ENCODE measurements at regions not wholly inside any gene's neighbourhood (a gene's known extent, or its start where the extent isn't known, plus 50 kb on each side); places are given as distances from the start of the nearest gene placed in this dataset.

DNA sequence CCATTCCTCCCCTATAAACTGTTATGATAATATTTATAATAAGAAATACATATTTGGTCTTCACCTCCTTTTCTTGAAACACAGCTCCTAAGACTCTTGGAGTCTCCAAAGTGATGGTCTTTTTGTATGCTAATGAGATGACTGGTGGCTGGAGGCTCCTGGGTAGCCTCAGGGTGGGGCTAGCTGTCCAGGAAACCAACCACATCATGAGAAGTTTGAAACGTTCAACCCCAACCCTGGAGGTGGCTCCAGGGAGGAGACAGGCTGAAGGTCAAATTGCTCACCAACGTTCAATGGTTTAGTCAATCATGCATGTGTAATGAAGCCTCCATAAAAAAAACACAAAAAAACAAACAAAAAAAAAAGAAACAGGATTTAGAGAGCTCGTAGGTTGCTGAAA is 298.7 kb upstream of the MGAT5 start:
- DNase-seq = no peak
- Mint-ChIP-seq H3K4me1 (ENCODE audit: low read depth) (no peaks in the 10 kb centered on the region), H3K4me3 (no peak overlapping the region), H3K27me3 (peaks cover 6% of the 10 kb centered on the region), H3K9me3 (no peaks in the 10 kb centered on the region), H3K27ac (no peak overlapping the region), H3K36me3 (no peaks in the 10 kb centered on the region)
- ChIA-PET POLR2A (no interaction called here), CTCF (interaction anchor here (1.2 kb wide), 1 partner anchor 68 kb away, joined by 3 read pairs; no protein-coding TSS in a partner anchor)
- intact Hi-C loops (cut with micrococcal nuclease) = no loop called here

DNA sequence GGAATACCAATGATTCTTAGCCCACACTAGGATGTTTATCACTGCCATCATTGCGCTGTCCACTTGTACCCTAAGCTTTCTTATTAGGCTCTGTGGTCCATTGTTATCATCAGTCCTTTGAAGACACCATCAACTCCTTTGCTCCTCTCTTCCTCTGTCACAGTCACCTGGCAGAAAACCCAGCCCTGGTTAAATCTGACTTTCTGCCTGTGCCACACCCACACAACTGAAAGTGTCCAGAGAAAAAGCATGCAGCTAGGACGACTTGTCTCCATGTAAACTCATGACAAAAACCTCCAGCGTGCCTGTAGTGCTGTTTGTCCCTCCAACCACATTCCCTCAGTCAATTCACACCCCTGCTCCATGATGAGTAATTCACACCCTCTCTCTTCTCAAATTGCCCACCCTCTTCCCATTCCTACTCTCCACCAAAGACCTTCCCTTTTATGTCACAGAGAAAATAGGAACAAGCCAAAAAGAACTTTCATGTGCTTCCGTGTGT is 297.4 kb upstream of the MGAT5 start:
- Mint-ChIP-seq H3K9me3 (no peaks in the 10 kb centered on the region), H3K27me3 (peaks cover 6% of the 10 kb centered on the region), H3K4me3 (no peak overlapping the region), H3K4me1 (ENCODE audit: low read depth) (no peaks in the 10 kb centered on the region), H3K36me3 (no peaks in the 10 kb centered on the region), H3K27ac (no peak overlapping the region)
- DNase-seq = no peak
- intact Hi-C loops (cut with micrococcal nuclease) = no loop called here
- ChIA-PET POLR2A (interaction anchor here (1.1 kb wide), 1 partner anchor 15 kb away, joined by 3 read pairs; no protein-coding TSS in a partner anchor), CTCF (no interaction called here)

GRCh38 chr2:133957724-133958480 is 296.0 kb upstream of the MGAT5 start:
- H3K36me3 Mint-ChIP-seq = no peaks in the 10 kb centered on the region
- POLR2A ChIA-PET = no interaction called here
- CTCF ChIA-PET = no interaction called here
- H3K9me3 Mint-ChIP-seq = no peaks in the 10 kb centered on the region
- H3K27me3 Mint-ChIP-seq = peaks cover 10% of the 10 kb centered on the region
- H3K4me1 Mint-ChIP-seq (ENCODE audit: low read depth) = no peaks in the 10 kb centered on the region
- intact Hi-C loops (cut with micrococcal nuclease) = no loop called here
- H3K27ac Mint-ChIP-seq = no peak overlapping the region
- no peak for DNase-seq
- no peak overlapping the region for H3K4me3 Mint-ChIP-seq

GRCh38 chr2:133959066-133959465 is 294.8 kb upstream of the MGAT5 start:
- Mint-ChIP-seq H3K36me3 (no peaks in the 10 kb centered on the region), H3K27me3 (peaks cover 10% of the 10 kb centered on the region), H3K4me1 (ENCODE audit: low read depth) (no peaks in the 10 kb centered on the region), H3K9me3 (no peaks in the 10 kb centered on the region), H3K27ac (no peak overlapping the region), H3K4me3 (no peak overlapping the region)
- DNase-seq = no peak
- ChIA-PET POLR2A (no interaction called here), CTCF (no interaction called here)
- intact Hi-C loops (cut with micrococcal nuclease) = no loop called here

GRCh38 chr2:133966720-133967304 is 287.1 kb upstream of the MGAT5 start:
- POLR2A ChIA-PET = no interaction called here
- intact Hi-C loops (cut with micrococcal nuclease) = no loop called here
- H3K4me3 Mint-ChIP-seq = no peak overlapping the region
- no peak for DNase-seq
- H3K27me3 Mint-ChIP-seq = peaks cover 10% of the 10 kb centered on the region
- no peaks in the 10 kb centered on the region for H3K36me3 Mint-ChIP-seq
- CTCF ChIA-PET = no interaction called here
- no peak overlapping the region for H3K27ac Mint-ChIP-seq
- H3K4me1 Mint-ChIP-seq (ENCODE audit: low read depth) = no peaks in the 10 kb centered on the region
- no peaks in the 10 kb centered on the region for H3K9me3 Mint-ChIP-seq

- H3K36me3 Mint-ChIP-seq = no peaks in the 10 kb centered on the region
- H3K27me3 Mint-ChIP-seq = peaks cover 10% of the 10 kb centered on the region
- no peaks in the 10 kb centered on the region for H3K9me3 Mint-ChIP-seq
- POLR2A ChIA-PET = no interaction called here
- H3K27ac Mint-ChIP-seq = no peak overlapping the region
- H3K4me1 Mint-ChIP-seq (ENCODE audit: low read depth) = no peaks in the 10 kb centered on the region
- DNase-seq = no peak
- no peak overlapping the region for H3K4me3 Mint-ChIP-seq
- CTCF ChIA-PET = no interaction called here
- intact Hi-C loops (cut with micrococcal nuclease) = no loop called here
Observed at GRCh38 chr2:133967326-133967725, 286.5 kb upstream of the MGAT5 start.

- no peaks in the 10 kb centered on the region for H3K9me3 Mint-ChIP-seq
- intact Hi-C loops (cut with micrococcal nuclease) = no loop called here
- no peak overlapping the region for H3K4me3 Mint-ChIP-seq
- no peaks in the 10 kb centered on the region for H3K4me1 Mint-ChIP-seq (ENCODE audit: low read depth)
- ChIA-PET CTCF (no interaction called here), POLR2A (no interaction called here)
- H3K27me3 Mint-ChIP-seq = peaks cover 8% of the 10 kb centered on the region
- no peak overlapping the region for H3K27ac Mint-ChIP-seq
- DNase-seq = no peak
- H3K36me3 Mint-ChIP-seq = no peaks in the 10 kb centered on the region
Observed at GRCh38 chr2:133968446-133968845, 285.4 kb upstream of the MGAT5 start.

GRCh38 chr2:133970641-133971040 is 283.2 kb upstream of the MGAT5 start:
- peaks cover 7% of the 10 kb centered on the region for H3K27me3 Mint-ChIP-seq
- H3K4me1 Mint-ChIP-seq (ENCODE audit: low read depth) = peaks cover 3% of the 10 kb centered on the region
- CTCF ChIA-PET = interaction anchor here (0.6 kb wide), 1 partner anchor 17 kb away, joined by 3 read pairs; no protein-coding TSS in a partner anchor
- no peaks in the 10 kb centered on the region for H3K9me3 Mint-ChIP-seq
- H3K4me3 Mint-ChIP-seq = no peak overlapping the region
- no peak for DNase-seq
- intact Hi-C loops (cut with micrococcal nuclease) = no loop called here
- H3K27ac Mint-ChIP-seq = no peak overlapping the region
- no peaks in the 10 kb centered on the region for H3K36me3 Mint-ChIP-seq
- POLR2A ChIA-PET = interaction anchor here (0.7 kb wide), 1 partner anchor 33 kb away, joined by 3 read pairs; no protein-coding TSS in a partner anchor

DNA sequence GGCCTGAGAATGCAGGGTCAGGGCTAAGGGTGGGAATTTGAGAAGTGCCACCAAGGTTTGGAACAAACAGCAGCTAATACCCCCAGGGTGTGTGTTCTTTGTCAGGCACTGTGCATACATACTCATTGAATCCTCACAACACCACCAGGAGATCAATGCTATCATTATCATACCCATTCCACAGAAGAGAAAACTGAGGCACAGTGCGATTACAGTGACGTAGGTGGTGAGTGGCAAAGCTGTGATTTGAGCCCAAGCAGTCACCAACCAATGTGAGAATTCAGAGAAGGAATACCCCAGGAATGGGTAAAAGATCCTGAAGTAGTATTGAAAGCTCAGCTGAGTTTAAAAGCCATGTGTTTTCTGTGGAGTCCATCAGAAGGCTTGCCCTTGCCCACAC is 281.6 kb upstream of the MGAT5 start:
- ChIA-PET CTCF (no interaction called here), POLR2A (no interaction called here)
- H3K4me3 Mint-ChIP-seq = no peak overlapping the region
- peaks cover 7% of the 10 kb centered on the region for H3K27me3 Mint-ChIP-seq
- intact Hi-C loops (cut with micrococcal nuclease) = no loop called here
- H3K36me3 Mint-ChIP-seq = no peaks in the 10 kb centered on the region
- no peak for DNase-seq
- H3K27ac Mint-ChIP-seq = no peak overlapping the region
- no peaks in the 10 kb centered on the region for H3K9me3 Mint-ChIP-seq
- H3K4me1 Mint-ChIP-seq (ENCODE audit: low read depth) = peaks cover 3% of the 10 kb centered on the region

DNA sequence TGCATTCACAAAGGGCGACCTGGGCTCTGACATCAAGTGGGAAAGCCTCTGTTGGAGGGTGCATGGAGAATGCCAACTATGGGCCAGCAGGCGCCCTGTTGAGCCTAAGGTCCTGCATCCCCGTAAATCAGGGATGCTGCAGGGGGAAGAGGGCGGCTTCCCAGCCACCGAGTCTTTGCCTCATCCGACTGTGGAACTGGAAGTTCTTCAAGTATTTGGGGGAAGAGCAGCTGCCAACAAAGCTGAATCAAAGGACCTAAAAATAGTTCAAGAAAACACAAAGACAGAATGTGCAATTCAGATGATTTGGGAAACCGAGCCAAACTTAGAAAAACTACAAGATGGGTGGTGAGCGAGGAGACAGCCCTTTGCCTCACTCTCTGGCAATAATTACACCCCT is 281.1 kb upstream of the MGAT5 start:
- Mint-ChIP-seq H3K4me3 (no peak overlapping the region), H3K27ac (no peak overlapping the region), H3K36me3 (no peaks in the 10 kb centered on the region), H3K9me3 (no peaks in the 10 kb centered on the region), H3K4me1 (ENCODE audit: low read depth) (peaks cover 3% of the 10 kb centered on the region), H3K27me3 (peaks cover 7% of the 10 kb centered on the region)
- POLR2A ChIA-PET = no interaction called here
- CTCF ChIA-PET = no interaction called here
- DNase-seq = no peak
- intact Hi-C loops (cut with micrococcal nuclease) = no loop called here

GRCh38 chr2:133974353-133974752 is 279.5 kb upstream of the MGAT5 start:
- Mint-ChIP-seq H3K27me3 (peaks cover 2% of the 10 kb centered on the region), H3K9me3 (no peaks in the 10 kb centered on the region), H3K27ac (no peak overlapping the region), H3K4me3 (no peak overlapping the region), H3K4me1 (ENCODE audit: low read depth) (peaks cover 3% of the 10 kb centered on the region), H3K36me3 (no peaks in the 10 kb centered on the region)
- intact Hi-C loops (cut with micrococcal nuclease) = no loop called here
- POLR2A ChIA-PET = interaction anchor here (0.6 kb wide), 1 partner anchor 94 kb away, joined by 5 read pairs; no protein-coding TSS in a partner anchor
- no peak for DNase-seq
- CTCF ChIA-PET = no interaction called here

DNA sequence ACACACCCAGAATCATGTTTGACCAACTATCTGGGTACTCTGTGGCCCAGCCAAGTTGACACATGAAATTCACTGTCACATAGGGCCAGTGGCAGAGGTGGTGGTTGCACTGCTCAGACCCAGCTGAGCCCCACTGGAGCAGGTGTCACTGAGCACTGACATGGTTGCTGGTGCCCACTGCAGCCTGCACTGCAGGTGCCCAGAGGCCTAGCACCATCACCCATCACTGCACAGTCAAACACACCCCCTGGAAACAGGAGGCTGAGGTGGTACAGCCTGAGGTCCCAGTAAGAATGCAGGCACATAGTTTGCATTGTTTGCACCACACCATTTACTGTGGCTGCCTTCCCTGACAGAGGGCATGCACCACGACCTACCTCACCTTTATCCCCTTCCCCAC is 278.7 kb upstream of the MGAT5 start:
- Mint-ChIP-seq H3K27ac (no peak overlapping the region), H3K4me1 (ENCODE audit: low read depth) (peaks cover 3% of the 10 kb centered on the region), H3K9me3 (no peaks in the 10 kb centered on the region), H3K36me3 (no peaks in the 10 kb centered on the region), H3K27me3 (peaks cover 2% of the 10 kb centered on the region), H3K4me3 (no peak overlapping the region)
- ChIA-PET CTCF (no interaction called here), POLR2A (no interaction called here)
- DNase-seq = no peak
- intact Hi-C loops (cut with micrococcal nuclease) = no loop called here
